Mesendoderm (in vitro differentiated cells): ENCODE measurements at regions not wholly inside any gene's neighbourhood (a gene's known extent, or its start where the extent isn't known, plus 50 kb on each side); places are given as distances from the start of the nearest gene placed in this dataset. TPM values are rescaled to one million over a fixed set of nuclear protein-coding genes. Genes with fewer than 3 reads are reported as not detected.

Experiments used
- small RNA-seq: library from polyadenylated mRNA; stranded (forward); fragments of <200 nt; extraction: miRNeasy Mini kit (QIAGEN cat#:217004); gene quantifications from one replicate; pipeline ENCODE3, GENCODE V24; 2013; ENCODE audit not compliant: insufficient read depth

Small RNA genes lying in the stretch of these regions (small RNA-seq; reads per million reads assigned to genes)
- gene AC024581.2, result not detected
- gene RNU6-1232P, result not detected
